Mesothelial cell of epicardium (in vitro differentiated cells): ENCODE measurements at regions not wholly inside any gene's neighbourhood (a gene's known extent, or its start where the extent isn't known, plus 50 kb on each side); places are given as distances from the start of the nearest gene placed in this dataset.

Experiments
- DNase-seq, 2 experiments: peaks; one replicate each; pipeline ENCODE4 v3.0.0; 2021; ENCODE audit warnings: low spot score in 2 of 2; ENCODE audit not compliant: unreplicated experiment in 2 of 2
- H3K27ac Mint-ChIP-seq: 2 replicates; pipeline ENCODE4 v1.8.0; 2021; ENCODE audit warnings: mixed read lengths
- H3K27me3 Mint-ChIP-seq: 2 replicates; pipeline ENCODE4 v1.8.0; 2021; ENCODE audit warnings: low read depth, mixed read lengths
- H3K36me3 Mint-ChIP-seq: 2 replicates; pipeline ENCODE4 v1.8.0; 2021; ENCODE audit warnings: mixed read lengths
- H3K4me1 Mint-ChIP-seq: 2 replicates; pipeline ENCODE4 v1.8.0; 2021; ENCODE audit warnings: mixed read lengths
- H3K4me3 Mint-ChIP-seq: 2 replicates; pipeline ENCODE4 v1.8.0; 2021; ENCODE audit warnings: mild to moderate bottlenecking, moderate library complexity, mixed read lengths
- H3K9me3 Mint-ChIP-seq: 2 replicates; pipeline ENCODE4 v1.8.0; 2021; ENCODE audit warnings: mixed read lengths
- CTCF ChIP-seq: fragments of 200-600 bp; sonication (generic); IDR thresholded peaks from one replicate; pipeline ENCODE4 v1.5.0; 2021; ENCODE audit warnings: antibody characterized with exemption; ENCODE audit not compliant: unreplicated experiment

- Mint-ChIP-seq H3K4me1 (no peaks in the 10 kb centered on the region), H3K27ac (no peak overlapping the region), H3K36me3 (peaks cover 4% of the 10 kb centered on the region), H3K9me3 (peaks cover 21% of the 10 kb centered on the region), H3K4me3 (no peak overlapping the region), H3K27me3 (no peaks in the 10 kb centered on the region)
- TF ChIP-seq CTCF, result no peak
- no peak for DNase-seq
Measured at GRCh38 chr4:101563126-101563525, 215.8 kb upstream of the PPP3CA start.

GRCh38 chr4:101556842-101557241 is 209.5 kb upstream of the PPP3CA start:
- Mint-ChIP-seq H3K4me1 (no peaks in the 10 kb centered on the region), H3K27me3 (no peaks in the 10 kb centered on the region), H3K27ac (no peak overlapping the region), H3K36me3 (no peaks in the 10 kb centered on the region), H3K9me3 (peaks cover 14% of the 10 kb centered on the region), H3K4me3 (no peak overlapping the region)
- DNase-seq, result no peak
- TF ChIP-seq CTCF, result no peak

GRCh38 chr4:101555341-101555880 is 208.1 kb upstream of the PPP3CA start:
- no peak overlapping the region for H3K4me3 Mint-ChIP-seq
- H3K36me3 Mint-ChIP-seq, result no peaks in the 10 kb centered on the region
- no peak overlapping the region for H3K27ac Mint-ChIP-seq
- H3K4me1 Mint-ChIP-seq, result no peaks in the 10 kb centered on the region
- peaks cover 14% of the 10 kb centered on the region for H3K9me3 Mint-ChIP-seq
- TF ChIP-seq CTCF, result no peak
- H3K27me3 Mint-ChIP-seq, result no peaks in the 10 kb centered on the region
- no peak for DNase-seq

DNA sequence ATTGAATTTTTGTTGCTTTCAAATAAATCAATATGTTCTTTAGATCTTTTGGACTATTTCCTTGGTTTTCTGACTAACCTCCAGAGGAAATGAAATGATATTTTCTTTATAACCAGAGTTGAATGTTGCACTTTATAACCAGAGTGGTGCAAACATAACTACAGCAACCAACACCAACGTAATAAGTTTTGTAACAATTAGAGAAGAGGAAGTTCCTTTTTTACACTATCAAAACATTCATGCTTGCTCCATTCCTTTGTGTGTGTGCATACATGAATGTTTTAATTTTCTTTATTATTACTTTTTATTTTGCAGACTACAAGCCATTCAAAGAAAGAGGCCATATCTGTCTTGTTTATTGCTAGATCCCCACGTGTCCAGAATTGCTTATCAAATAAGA is 193.0 kb upstream of the PPP3CA start:
- DNase-seq, result no peak
- Mint-ChIP-seq H3K9me3 (peaks cover 27% of the 10 kb centered on the region), H3K4me3 (no peak overlapping the region), H3K36me3 (no peaks in the 10 kb centered on the region), H3K27me3 (no peaks in the 10 kb centered on the region), H3K27ac (no peak overlapping the region), H3K4me1 (no peaks in the 10 kb centered on the region)
- TF ChIP-seq CTCF, result no peak

- H3K9me3 Mint-ChIP-seq, result peaks cover 29% of the 10 kb centered on the region
- no peak overlapping the region for H3K27ac Mint-ChIP-seq
- H3K27me3 Mint-ChIP-seq, result no peaks in the 10 kb centered on the region
- no peak overlapping the region for H3K4me3 Mint-ChIP-seq
- TF ChIP-seq CTCF, result no peak
- no peaks in the 10 kb centered on the region for H3K36me3 Mint-ChIP-seq
- no peak for DNase-seq
- peaks cover under 1% of the 10 kb centered on the region for H3K4me1 Mint-ChIP-seq
Measured at GRCh38 chr4:101528526-101528925, 181.2 kb upstream of the PPP3CA start.

DNA sequence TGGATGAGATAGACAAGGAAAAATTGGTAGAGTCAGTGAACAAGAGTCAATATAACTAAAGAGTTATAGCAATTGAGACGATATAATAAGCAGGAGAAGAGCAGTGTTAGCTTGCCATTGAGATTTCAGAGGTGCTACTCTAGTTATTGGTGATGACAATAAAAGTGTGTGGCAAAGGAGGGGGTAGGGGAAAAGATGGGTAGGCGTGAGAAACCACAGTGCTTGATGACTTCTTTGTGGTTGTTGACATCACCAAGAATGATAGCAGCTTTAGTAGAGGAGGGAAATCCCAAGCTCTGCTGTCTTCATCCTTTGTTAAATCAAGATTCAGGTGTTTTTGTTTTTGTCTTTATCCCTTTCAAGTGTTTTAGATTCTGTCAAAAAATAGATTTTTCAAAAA is 179.9 kb upstream of the PPP3CA start:
- Mint-ChIP-seq H3K27ac (no peak overlapping the region), H3K9me3 (peaks cover 21% of the 10 kb centered on the region), H3K4me1 (no peaks in the 10 kb centered on the region), H3K27me3 (no peaks in the 10 kb centered on the region), H3K36me3 (no peaks in the 10 kb centered on the region), H3K4me3 (no peak overlapping the region)
- no peak for TF ChIP-seq CTCF
- DNase-seq, result no peak
